ENCODE measurements at regions not wholly inside any gene's neighbourhood (a gene's known extent, or its start where the extent isn't known, plus 50 kb on each side); places are given as distances from the start of the nearest gene placed in this dataset.
A peak's percentile ranks its signal among the peaks of the same experiment; 100 is the strongest.

DNA sequence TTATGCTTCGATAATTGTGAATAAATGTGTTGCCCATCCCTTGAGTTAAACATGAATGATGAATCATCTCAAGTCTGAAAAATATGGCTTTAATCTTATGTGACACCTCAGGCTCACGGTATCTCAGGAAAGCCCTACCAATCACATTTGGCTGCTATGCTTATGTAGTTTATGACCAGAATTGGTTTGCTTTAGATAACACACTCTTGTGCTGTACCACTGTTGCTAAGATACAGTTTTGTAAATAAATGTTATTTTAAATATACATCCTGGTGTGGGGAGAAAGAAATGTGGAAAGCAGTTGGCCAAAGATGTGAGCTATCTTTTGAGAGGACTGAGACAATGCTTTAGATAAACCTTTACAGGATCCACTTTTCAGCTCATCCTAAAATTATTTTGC lies 63.2 kb downstream of the NPY1R start:
- no peaks in the 10 kb centered on the region for H3K9me3 Mint-ChIP-seq (ENCODE audit: unreplicated experiment)
- intact Hi-C loops (cut with micrococcal nuclease): no loop called here
- no peak overlapping the region for H3K27ac Mint-ChIP-seq (ENCODE audit: low read depth, unreplicated experiment)
- TF ChIP-seq, protein P1, sequence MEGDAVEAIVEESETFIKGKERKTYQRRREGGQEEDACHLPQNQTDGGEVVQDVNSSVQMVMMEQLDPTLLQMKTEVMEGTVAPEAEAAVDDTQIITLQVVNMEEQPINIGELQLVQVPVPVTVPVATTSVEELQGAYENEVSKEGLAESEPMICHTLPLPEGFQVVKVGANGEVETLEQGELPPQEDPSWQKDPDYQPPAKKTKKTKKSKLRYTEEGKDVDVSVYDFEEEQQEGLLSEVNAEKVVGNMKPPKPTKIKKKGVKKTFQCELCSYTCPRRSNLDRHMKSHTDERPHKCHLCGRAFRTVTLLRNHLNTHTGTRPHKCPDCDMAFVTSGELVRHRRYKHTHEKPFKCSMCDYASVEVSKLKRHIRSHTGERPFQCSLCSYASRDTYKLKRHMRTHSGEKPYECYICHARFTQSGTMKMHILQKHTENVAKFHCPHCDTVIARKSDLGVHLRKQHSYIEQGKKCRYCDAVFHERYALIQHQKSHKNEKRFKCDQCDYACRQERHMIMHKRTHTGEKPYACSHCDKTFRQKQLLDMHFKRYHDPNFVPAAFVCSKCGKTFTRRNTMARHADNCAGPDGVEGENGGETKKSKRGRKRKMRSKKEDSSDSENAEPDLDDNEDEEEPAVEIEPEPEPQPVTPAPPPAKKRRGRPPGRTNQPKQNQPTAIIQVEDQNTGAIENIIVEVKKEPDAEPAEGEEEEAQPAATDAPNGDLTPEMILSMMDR (IDR thresholded peaks at IDR 0.05; ENCODE audit: unreplicated experiment): no peak
- ChIA-PET CTCF (no interaction called here), POLR2A (interaction anchor here (0.8 kb wide), 1 partner anchor 845 kb away, joined by 3 read pairs; no protein-coding TSS in a partner anchor)
- no peaks in the 10 kb centered on the region for H3K27me3 Mint-ChIP-seq (ENCODE audit: insufficient read depth, unreplicated experiment)
- H3K4me1 Mint-ChIP-seq (ENCODE audit: insufficient read depth, unreplicated experiment): no peaks in the 10 kb centered on the region
- H3K36me3 Mint-ChIP-seq (ENCODE audit: insufficient read depth, unreplicated experiment): no peaks in the 10 kb centered on the region
- no peak overlapping the region for H3K4me3 Mint-ChIP-seq (ENCODE audit: unreplicated experiment)
- no peak for DNase-seq (ENCODE audit: unreplicated experiment)
- no TSS peak for BruUV-seq (replicated peaks)

DNA sequence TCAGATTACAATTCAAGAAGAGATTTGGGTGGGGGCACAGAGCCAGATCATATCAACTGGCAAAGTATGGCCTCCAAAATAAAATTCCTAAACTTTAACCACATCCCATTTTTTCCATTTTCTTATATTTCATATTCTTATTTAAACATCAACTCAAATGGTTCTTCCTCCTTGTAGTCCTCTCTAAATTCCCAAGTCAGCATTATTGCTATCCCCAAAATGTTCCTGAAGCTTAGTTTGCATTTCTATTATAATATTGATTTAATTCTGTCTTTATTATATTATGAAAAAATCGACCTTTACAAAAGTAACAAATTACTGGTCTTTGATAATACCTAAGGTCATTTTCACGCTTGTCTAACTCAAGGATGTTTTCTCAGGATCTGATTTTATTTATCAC lies 67.5 kb downstream of the NPY1R start:
- no peaks in the 10 kb centered on the region for H3K36me3 Mint-ChIP-seq (ENCODE audit: insufficient read depth, unreplicated experiment)
- H3K4me3 Mint-ChIP-seq (ENCODE audit: unreplicated experiment): no peak overlapping the region
- no peaks in the 10 kb centered on the region for H3K9me3 Mint-ChIP-seq (ENCODE audit: unreplicated experiment)
- POLR2A ChIA-PET: no interaction called here
- no peak overlapping the region for H3K27ac Mint-ChIP-seq (ENCODE audit: low read depth, unreplicated experiment)
- TF ChIP-seq, protein P1 (IDR thresholded peaks at IDR 0.05; ENCODE audit: unreplicated experiment): no peak
- DNase-seq (ENCODE audit: unreplicated experiment): no peak
- intact Hi-C loops (cut with micrococcal nuclease): no loop called here
- H3K4me1 Mint-ChIP-seq (ENCODE audit: insufficient read depth, unreplicated experiment): no peaks in the 10 kb centered on the region
- CTCF ChIA-PET: no interaction called here
- BruUV-seq (replicated peaks): no TSS peak
- no peaks in the 10 kb centered on the region for H3K27me3 Mint-ChIP-seq (ENCODE audit: insufficient read depth, unreplicated experiment)

DNA sequence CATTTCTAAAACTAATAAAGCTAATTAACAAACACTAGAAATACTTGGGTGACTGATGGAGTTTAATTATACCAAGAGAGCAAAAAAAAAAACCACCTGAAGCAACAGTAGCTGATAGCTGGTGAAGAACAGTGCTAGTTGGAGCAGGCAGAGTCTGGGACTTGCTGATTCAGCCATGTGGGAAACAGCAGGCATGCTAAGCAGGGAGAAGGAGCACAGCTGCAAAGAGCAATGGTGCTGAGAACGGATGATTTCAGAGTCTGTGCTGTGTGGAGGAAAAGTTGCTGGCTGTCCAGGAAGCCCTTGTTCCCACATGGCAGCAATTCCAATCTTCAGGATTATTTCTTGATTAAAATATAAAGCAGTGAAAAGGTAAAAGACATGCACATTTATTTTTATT lies 68.8 kb downstream of the NPY1R start:
- CTCF ChIA-PET: interaction anchor here (0.6 kb wide), 1 partner anchor 94 kb away, joined by 4 read pairs; no protein-coding TSS in a partner anchor
- Mint-ChIP-seq H3K27ac (ENCODE audit: low read depth, unreplicated experiment) (no peak overlapping the region), H3K36me3 (ENCODE audit: insufficient read depth, unreplicated experiment) (no peaks in the 10 kb centered on the region), H3K9me3 (ENCODE audit: unreplicated experiment) (no peaks in the 10 kb centered on the region), H3K4me1 (ENCODE audit: insufficient read depth, unreplicated experiment) (no peaks in the 10 kb centered on the region), H3K27me3 (ENCODE audit: insufficient read depth, unreplicated experiment) (no peaks in the 10 kb centered on the region), H3K4me3 (ENCODE audit: unreplicated experiment) (no peak overlapping the region)
- TF ChIP-seq, protein P1 (IDR thresholded peaks at IDR 0.05; ENCODE audit: unreplicated experiment): no peak
- POLR2A ChIA-PET: no interaction called here
- DNase-seq (ENCODE audit: unreplicated experiment): peak; percentile 5
- intact Hi-C loops (cut with micrococcal nuclease): no loop called here
- BruUV-seq (replicated peaks): no TSS peak

DNA sequence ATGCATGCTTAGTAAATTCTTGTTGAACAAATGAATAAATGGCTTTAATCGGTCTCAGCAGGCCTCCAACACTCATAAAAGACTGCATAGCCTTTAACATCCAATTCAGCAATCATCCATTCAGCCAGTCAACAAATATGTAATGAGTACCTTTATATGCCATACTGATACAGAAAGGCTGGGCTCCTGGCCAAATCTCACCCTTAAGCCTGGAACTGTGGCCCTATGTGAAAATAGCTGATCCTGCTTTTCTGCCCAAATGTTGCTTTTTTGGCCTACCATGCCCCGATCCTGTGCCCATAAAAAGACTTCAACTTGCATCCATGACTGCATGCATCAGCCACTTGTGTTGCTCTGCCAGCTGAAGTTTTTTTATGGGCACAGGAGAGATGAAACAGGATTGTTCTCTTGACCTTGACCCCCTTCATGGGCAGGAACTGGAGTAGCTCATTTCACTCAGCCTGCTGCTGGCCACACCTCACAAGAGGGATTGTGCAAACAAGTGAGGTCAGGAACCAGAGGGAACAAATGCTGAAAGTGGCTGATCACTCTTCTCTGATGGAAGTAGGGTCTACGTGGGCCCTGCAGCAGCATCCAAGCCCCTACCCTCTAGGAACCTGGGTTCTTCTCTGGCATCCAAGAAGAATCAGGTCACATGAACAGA lies 75.6 kb downstream of the NPY1R start:
- TF ChIP-seq, protein P1 (IDR thresholded peaks at IDR 0.05; ENCODE audit: unreplicated experiment): no peak
- no peak for DNase-seq (ENCODE audit: unreplicated experiment)
- no peak overlapping the region for H3K4me3 Mint-ChIP-seq (ENCODE audit: unreplicated experiment)
- no peaks in the 10 kb centered on the region for H3K36me3 Mint-ChIP-seq (ENCODE audit: insufficient read depth, unreplicated experiment)
- H3K4me1 Mint-ChIP-seq (ENCODE audit: insufficient read depth, unreplicated experiment): no peaks in the 10 kb centered on the region
- POLR2A ChIA-PET: no interaction called here
- CTCF ChIA-PET: interaction anchor here (0.8 kb wide), 1 partner anchor 901 kb away, joined by 3 read pairs; no protein-coding TSS in a partner anchor
- no peaks in the 10 kb centered on the region for H3K27me3 Mint-ChIP-seq (ENCODE audit: insufficient read depth, unreplicated experiment)
- no peaks in the 10 kb centered on the region for H3K9me3 Mint-ChIP-seq (ENCODE audit: unreplicated experiment)
- no peak overlapping the region for H3K27ac Mint-ChIP-seq (ENCODE audit: low read depth, unreplicated experiment)
- intact Hi-C loops (cut with micrococcal nuclease): no loop called here
- BruUV-seq (replicated peaks): no TSS peak

All from MCF 10A (cell line).